ENCODE measurements at regions not wholly inside any gene's neighbourhood (a gene's known extent, or its start where the extent isn't known, plus 50 kb on each side); places are given as distances from the start of the nearest gene placed in this dataset.

- H3K27ac Mint-ChIP-seq: no peak overlapping the region
- no peak overlapping the region for H4K5ac ChIP-seq (ENCODE audit: insufficient read length, low read depth, low read length)
- no peak for TF ChIP-seq CTCF (conservative IDR thresholded peaks at IDR 0.05)
- no peak overlapping the region for H3K4ac ChIP-seq (ENCODE audit: low read depth, low read length)
- no peak overlapping the region for H2BK5ac ChIP-seq (ENCODE audit: insufficient read length, low read length)
- no peaks in the 10 kb centered on the region; the same call in 1 of the 2 replicates for H3K4me1 ChIP-seq (ENCODE audit: insufficient read depth, low read length)
- no peak overlapping the region for H3T11ph ChIP-seq (ENCODE audit: low read length)
- no peak overlapping the region for H3K56ac ChIP-seq (ENCODE audit: insufficient read length, low read depth, low read length)
- no peak for DNase-seq
- no peaks in the 10 kb centered on the region for H3K27me3 ChIP-seq (ENCODE audit: insufficient read depth, low read length)
- H2AK5ac ChIP-seq (ENCODE audit: insufficient read length, low read length): no peak overlapping the region
- WGBS (ENCODE audit: extremely low coverage, insufficient read length, low lambda C conversion rate): no CpG with 5 or more reads among the region's 4 CpGs
- no peak overlapping the region for H4K8ac ChIP-seq (replicated peaks; ENCODE audit: insufficient read length, low read depth, low read length)
- no peak overlapping the region for H3K18ac ChIP-seq (ENCODE audit: insufficient read length, low read depth, low read length)
- no peak overlapping the region for H4K91ac ChIP-seq (ENCODE audit: insufficient read length, low read depth, low read length)
- no peak overlapping the region for H3K9ac ChIP-seq (ENCODE audit: extremely low read depth, insufficient read length, low read length)
- H3K27me3 Mint-ChIP-seq (ENCODE audit: low read depth): peaks cover 25% of the 10 kb centered on the region
- H3K36me3 Mint-ChIP-seq (ENCODE audit: insufficient read depth in 1 of 3, low read depth in 3 of 3): no peaks in the 10 kb centered on the region; a peak in 1 of 7 replicates
- H3K4me2 ChIP-seq (ENCODE audit: insufficient read depth, insufficient read length, low read length): no peak overlapping the region
- no peaks in the 10 kb centered on the region for H3K9me3 ChIP-seq (ENCODE audit: control insufficient read depth, low read depth, low read length)
- no peak overlapping the region for H3K23ac ChIP-seq (ENCODE audit: insufficient read length, low read depth, low read length)
- no peak overlapping the region for H2BK15ac ChIP-seq (ENCODE audit: low read depth, low read length)
- no peak overlapping the region for H3K27ac ChIP-seq (ENCODE audit: insufficient read length, low read depth, low read length)
- H4K20me1 ChIP-seq (ENCODE audit: control insufficient read depth, insufficient read depth, insufficient read length): no peaks in the 10 kb centered on the region
- no peak overlapping the region for H2BK20ac ChIP-seq (ENCODE audit: low read depth, low read length, poor library complexity, severe bottlenecking)
- peaks cover 27 to 32% of the 10 kb centered on the region in 2 experiments for H3K4me1 Mint-ChIP-seq
- H3K79me2 ChIP-seq (ENCODE audit: insufficient read depth, low read length): no peaks in the 10 kb centered on the region
- H2AFZ ChIP-seq (ENCODE audit: low read length): no peak overlapping the region
- no peaks in the 10 kb centered on the region for H3K79me1 ChIP-seq (ENCODE audit: insufficient read depth, low read depth, low read length, poor library complexity, severe bottlenecking)
- H3K14ac ChIP-seq (ENCODE audit: insufficient read depth, low read length): no peak overlapping the region
- H3K4me3 Mint-ChIP-seq: no peak overlapping the region
- H2BK12ac ChIP-seq (ENCODE audit: insufficient read length, low read depth, low read length): no peak overlapping the region
- no peaks in the 10 kb centered on the region for H3K9me3 Mint-ChIP-seq
- H3K23me2 ChIP-seq (ENCODE audit: insufficient read length, low read depth, low read length, poor library complexity, severe bottlenecking): no peaks in the 10 kb centered on the region
- no peak overlapping the region for H2BK120ac ChIP-seq (ENCODE audit: low read depth, low read length, poor library complexity, severe bottlenecking)
These were observed 306.5 kb upstream of the MAP3K7 start for GRCh38 chr6:90893400-90893799.

All from H9 (cell line).